HEK293T (cell line): ENCODE measurements at regions not wholly inside any gene's neighbourhood (a gene's known extent, or its start where the extent isn't known, plus 50 kb on each side); places are given as distances from the start of the nearest gene placed in this dataset.

Source experiments
- ARNT ChIP-seq: fragments of 450-650 bp; IDR thresholded peaks from 2 replicates; pipeline ENCODE4 v1.6.1; 2017; ENCODE audit warnings: mild to moderate bottlenecking
- BHLHE40 ChIP-seq: fragments of 450-650 bp; IDR thresholded peaks from 2 replicates; pipeline ENCODE4 v1.6.1; 2016; ENCODE audit warnings: mild to moderate bottlenecking, moderate library complexity, borderline replicate concordance
- CTBP1 ChIP-seq: fragments of 450-650 bp; IDR thresholded peaks from 2 replicates; pipeline ENCODE4 v1.6.1; 2016; ENCODE audit warnings: borderline replicate concordance
- FOXA1 ChIP-seq: fragments of 450-650 bp; IDR thresholded peaks from 2 replicates; pipeline ENCODE4 v1.6.1; 2016; ENCODE audit warnings: mild to moderate bottlenecking
- FOXM1 ChIP-seq: fragments of 450-650 bp; IDR thresholded peaks from 2 replicates; pipeline ENCODE4 v1.6.1; 2017; ENCODE audit warnings: mild to moderate bottlenecking, borderline replicate concordance
- HDGF ChIP-seq: fragments of 450-650 bp; IDR thresholded peaks from 2 replicates; pipeline ENCODE4 v1.6.1; 2017; ENCODE audit warnings: antibody characterized with exemption, borderline replicate concordance
- L3MBTL2 ChIP-seq: fragments of 450-650 bp; conservative IDR thresholded peaks from 2 replicates; pipeline ENCODE4 v1.6.1; 2016; ENCODE audit warnings: mild to moderate bottlenecking
- LEF1 ChIP-seq: fragments of 450-650 bp; IDR thresholded peaks from 2 replicates; pipeline ENCODE4 v1.6.1; 2017; ENCODE audit warnings: mild to moderate bottlenecking, borderline replicate concordance
- SP1 ChIP-seq: fragments of 450-650 bp; IDR thresholded peaks from 2 replicates; pipeline ENCODE4 v1.6.1; 2017
- ZNF384 ChIP-seq: fragments of 450-650 bp; IDR thresholded peaks from 2 replicates; pipeline ENCODE4 v1.6.1; 2016

DNA sequence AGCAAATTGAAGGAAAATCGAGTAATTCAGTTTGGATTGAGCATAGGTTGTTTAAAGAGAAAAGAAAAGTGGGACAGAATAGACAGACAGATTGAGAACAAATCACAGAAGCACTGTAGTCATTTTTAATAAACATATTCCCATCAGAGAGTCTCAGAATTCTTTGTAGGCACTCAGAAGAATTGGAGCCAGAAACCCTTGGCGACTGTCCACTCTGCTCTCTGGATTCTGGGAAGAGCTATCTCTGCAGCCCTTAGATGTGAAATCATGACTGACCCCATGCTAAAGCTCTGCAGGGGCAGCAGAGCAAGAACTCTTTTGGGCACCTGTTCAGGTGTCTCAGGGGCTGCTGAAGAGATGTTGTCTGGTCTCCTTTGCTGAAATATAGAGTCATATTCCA, 223.7 kb upstream of the KIRREL3 start:
- no peak for TF ChIP-seq FOXM1
- TF ChIP-seq FOXA1: no peak
- no peak for TF ChIP-seq SP1
- TF ChIP-seq ARNT: no peak
- TF ChIP-seq LEF1: no peak
- no peak for TF ChIP-seq L3MBTL2
- no peak for TF ChIP-seq BHLHE40
- TF ChIP-seq ZNF384: no peak
- no peak for TF ChIP-seq HDGF
- no peak for TF ChIP-seq CTBP1
